HG02970 (cell line): ENCODE measurements at regions not wholly inside any gene's neighbourhood (a gene's known extent, or its start where the extent isn't known, plus 50 kb on each side); places are given as distances from the start of the nearest gene placed in this dataset.

ENCODE experiments used
- ATAC-seq: cut with Tn5 transposase; IDR thresholded peaks from one replicate; pipeline ENCODE4 v1.9.1; 2021; ENCODE audit warnings: mild to moderate bottlenecking, moderate library complexity, moderate number of reproducible peaks; ENCODE audit not compliant: unreplicated experiment, low FRiP score

DNA sequence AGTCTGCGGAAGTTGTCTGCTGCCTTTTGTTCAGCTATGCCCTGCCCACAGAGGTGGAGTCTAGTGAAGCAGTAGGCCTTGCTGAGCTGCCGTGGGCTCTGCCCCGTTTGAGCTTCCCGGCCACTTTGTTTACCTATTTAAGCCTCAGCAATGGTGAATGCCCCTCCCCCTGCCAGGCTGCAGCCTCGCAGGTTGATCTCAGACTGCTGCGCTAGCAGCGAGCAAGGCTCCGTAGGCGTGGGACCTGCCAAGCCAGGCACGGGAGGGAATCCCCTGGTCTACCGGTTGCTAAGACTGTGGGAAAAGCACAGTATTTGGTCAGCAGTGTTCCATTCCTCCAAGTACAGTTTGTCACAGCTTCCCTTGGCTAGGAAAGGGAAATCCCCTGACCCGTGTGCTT is 143.6 kb downstream of the DYRK2 start:
- no peak for ATAC-seq

DNA sequence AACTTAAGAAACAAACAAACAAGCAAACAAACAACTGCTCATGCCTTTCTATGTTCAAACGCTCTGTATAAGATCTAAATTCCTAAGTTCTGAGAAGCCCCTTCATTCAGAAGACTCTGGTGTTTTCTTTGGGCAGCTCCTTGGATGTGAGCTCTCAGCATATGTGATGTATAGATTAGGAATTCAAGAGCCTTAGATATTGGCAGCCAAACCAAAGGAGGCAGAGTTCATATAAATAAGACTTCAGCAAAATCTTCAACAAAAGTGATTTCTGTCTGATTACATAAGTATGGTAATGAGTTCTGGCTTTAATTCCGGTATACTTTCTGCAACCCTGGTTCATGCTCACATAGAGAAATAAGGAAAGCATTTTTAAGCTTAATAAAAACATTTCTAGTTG is 145.6 kb downstream of the DYRK2 start:
- no peak for ATAC-seq

DNA sequence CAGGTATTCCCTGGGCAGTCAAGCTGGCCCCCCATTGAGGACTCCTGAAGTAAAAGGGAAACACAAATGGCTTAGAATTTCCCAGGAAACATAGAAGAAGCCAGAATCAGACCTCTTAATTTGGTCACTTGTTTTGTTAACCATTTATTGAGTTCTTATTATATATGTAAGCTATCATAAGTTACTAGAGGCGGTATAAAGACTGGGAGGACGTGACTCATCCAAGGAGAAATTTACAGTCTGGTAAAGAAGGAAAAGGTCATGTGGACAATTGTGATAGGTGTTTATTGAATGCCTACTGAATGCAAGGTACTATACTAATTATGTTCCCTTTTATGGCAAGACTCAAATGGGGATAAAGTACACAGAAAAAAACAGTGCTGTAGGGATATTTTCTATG is 146.7 kb downstream of the DYRK2 start:
- ATAC-seq = no peak

DNA sequence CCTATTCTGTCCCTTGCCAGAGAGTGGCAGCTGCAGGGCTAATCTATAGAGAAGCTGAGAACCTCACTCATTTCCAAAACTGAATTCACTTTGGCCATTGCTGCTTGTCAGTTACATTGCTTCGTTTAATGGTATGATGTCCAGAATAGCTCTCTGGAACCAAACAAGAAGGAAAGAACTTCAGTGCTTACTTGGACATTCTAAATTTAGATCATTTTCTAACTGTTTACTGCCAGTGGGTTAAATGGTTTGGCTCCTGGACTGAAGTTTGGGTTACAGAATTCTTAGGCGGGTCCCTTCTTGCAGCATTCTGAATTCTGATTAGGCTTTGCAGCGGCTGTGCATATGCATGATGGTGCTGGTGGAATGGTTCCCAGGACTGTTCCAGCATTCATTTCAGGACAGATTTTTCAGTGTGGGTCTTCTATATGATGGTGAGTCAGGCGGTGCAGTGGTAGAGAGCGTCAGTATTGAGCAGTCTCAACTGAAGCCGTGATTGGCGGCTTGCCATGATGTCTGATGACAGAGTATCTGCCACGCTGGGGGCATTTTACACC is 148.7 kb downstream of the DYRK2 start:
- ATAC-seq = no peak

DNA sequence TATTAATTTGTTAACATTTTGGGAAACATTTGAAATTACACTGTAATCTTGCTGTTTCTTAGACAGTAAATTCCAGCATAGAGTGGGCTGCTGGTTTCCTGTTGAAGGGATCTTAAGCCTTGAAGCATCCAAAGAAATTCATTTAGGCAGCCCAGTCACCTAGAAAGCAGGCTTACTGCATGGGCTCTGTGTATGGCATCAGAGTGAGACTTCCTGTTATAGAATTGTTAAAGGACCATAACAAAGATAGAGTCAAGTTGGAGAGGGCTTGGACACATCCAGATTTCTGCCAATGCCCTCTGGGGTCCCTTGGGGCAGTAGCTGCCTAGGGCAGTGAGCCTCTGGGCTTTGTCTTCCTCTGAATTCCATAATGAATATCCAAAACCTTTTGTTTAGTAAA is 149.2 kb downstream of the DYRK2 start:
- ATAC-seq = no peak

DNA sequence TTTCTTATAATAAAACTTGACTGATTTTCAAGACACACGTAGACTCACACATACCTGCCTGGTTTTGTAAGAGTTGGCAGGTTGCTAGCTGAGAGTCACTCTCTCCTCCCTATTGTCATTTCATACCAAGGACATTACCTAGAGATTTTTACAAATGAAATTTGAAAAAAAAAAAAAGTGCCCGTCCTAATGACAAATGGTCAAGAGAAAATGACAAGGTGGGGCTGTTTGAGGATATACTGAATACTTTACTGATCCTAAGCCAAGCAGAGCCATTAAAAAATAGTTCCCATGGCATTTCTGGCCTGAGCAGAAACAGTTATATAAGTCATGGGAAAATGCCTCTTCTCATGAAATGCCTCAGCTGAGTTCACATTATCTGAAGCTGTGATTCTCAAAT is 150.2 kb downstream of the DYRK2 start:
- ATAC-seq = no peak

DNA sequence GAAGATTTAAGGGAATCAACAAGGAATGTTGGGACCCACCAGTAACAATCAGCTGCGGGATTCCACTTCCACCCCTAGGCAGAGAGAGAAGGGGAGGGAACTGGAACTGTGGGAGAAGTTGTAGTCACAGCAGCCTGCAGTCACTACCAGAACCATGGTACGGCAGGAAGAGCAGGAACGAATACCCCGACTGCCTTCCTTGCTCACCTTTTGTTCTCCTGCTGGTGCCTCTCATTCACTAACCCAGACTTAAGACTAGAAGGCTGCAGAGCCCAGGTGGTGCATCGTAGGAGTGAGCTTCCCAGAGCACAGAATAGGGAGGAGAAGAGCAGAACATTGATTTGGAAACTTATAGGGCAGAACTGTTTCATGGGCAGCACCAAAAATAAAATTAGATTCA is 154.2 kb downstream of the DYRK2 start:
- ATAC-seq = no peak

DNA sequence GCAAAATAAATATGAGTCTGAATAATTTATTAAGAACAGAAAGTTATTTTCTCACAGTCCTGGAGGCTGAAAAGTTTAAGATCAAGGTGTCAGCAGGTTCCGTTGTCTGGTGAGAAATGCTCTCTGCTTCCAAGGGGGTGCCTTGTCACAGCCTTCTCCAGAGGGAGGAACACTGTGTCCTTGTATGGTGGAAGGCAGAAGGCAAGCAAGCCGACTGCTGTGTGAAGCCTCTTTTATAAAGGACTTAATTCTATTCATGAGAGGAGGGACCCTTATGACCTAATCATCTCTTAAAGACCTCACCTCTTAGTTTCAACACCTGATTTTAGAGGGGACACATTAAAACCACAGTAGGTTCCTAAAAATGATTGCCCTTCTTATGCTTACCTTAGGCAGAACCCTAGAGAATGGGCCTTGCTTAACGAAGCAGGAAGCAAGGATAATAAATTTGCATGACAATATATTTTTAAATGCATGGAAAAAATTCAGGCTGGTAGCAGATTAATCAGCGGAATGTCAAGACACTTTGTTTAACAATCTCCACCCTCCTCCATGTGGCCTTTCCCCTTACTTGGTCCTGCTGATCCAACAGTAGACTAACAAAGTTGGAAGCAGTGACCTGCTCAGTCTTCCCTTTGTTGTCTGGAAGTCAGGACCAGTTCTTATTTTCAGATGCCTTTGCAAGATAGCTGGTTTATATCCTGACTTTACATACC is 154.9 kb downstream of the DYRK2 start:
- ATAC-seq = no peak

DNA sequence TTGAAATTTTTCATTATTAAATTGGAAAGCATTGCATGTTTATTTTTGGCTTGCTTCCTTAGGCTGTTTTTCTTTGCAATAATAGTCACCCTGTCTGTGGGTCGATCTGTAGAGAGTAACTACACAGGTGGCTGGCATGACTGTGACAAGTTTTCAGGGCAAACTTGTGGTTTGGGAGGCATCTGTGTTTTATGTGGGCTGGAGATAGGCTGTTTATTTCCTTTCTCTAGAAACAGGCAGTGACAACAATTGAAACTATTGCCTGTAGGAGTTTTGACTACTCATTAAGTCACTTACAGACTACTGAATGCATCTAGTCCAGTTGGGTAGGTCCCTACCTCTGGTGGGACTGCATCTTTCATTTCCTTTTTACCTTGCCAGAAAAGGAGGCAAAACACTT is 155.6 kb downstream of the DYRK2 start:
- ATAC-seq = no peak

DNA sequence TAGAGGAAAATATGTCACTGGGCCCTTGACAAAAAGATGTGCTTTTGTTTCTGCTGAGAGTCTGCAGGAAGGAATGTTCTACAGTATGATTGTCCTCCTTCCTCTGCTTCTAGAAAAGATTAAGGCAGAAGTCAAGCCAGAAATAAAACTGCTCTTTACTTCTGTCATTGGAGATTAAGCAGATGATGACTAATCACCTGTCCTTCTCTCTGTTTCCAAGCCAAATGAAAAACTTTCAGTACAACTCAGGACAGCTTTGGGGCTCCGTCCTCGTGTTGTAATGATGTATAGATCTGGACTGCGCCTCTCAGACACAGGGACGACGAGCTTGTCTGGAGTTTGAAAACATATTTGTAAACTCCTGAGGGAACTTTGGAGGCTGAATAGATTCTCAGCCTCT is 159.3 kb downstream of the DYRK2 start:
- no peak for ATAC-seq

DNA sequence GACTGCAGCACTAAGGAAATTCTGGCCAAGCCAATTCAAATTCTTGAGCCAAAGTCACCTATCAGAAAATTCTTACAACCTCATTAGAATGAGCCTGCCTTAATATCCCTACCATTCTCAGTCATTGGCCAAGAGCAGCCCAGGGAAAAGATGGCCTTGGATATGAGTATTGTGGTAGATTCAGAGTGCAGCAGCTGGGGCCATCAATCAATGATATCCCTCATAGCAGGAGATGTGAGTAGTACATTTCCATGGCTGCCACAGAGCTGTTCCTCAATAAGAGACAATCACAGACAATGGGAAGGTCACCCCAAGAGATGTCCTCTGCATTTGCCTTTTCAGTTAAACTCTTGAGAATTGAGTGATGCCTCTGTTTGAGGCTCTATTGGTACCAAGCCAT is 161.6 kb downstream of the DYRK2 start:
- no peak for ATAC-seq

DNA sequence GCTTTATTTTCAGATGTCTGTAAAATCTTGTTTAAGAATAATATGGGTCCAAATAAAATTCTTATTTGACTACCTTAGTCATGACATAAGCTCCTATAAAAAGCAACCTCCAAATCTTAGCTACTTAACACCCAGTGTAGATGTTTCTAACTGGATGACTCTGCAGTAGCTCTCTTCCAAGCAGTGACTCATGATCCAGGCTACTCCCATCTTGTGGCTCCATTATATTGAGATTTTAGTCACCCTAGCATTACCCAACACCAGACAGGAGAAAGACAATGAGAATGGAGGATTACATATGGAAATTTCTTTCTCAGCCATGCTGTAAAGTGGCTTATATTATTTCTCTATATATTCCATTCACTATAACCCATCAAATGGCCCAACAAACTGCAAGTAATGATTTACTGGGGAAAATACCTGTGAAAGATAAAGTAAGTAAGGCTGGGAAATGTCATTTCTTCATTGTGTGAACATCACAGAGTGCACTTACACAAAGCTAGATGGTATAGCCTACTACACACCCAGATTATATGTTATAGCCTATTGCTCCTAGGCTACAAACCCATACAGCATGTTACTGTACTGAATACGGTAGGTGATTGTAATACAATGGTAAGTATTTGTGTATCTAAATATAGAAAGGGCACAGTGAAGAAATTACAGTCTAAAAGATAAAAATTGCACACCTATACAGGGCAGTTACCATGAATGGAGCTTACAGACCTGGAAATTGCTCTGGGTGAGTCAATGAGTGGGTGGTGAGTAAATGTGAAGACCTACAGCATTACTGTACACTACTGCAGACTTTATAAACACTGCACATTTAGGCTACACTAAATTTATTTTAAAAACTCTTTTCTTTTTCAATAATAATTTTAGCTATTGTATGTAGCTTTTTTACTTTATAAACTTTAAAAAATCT is 163.2 kb downstream of the DYRK2 start:
- ATAC-seq = no peak

DNA sequence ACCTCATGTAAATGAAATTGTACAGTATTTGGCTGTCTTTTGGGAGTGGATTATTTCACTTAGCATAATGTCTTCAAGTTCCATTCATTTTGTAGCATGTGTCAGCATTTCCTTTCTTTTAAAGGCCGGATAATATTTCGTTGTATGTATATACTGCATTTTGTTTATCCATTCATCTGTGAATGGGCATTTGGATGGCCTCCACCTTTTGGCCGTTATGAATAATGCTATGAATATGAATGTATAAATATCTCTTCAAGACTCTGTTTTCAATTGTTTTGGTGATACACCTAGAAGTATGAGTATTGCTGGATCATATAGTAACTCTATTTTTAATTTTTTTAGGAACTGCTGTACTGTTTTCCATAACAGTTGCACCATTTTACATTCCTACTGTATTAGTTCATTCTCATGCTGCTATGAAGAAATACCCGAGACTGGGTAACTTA is 164.9 kb downstream of the DYRK2 start:
- no peak for ATAC-seq

DNA sequence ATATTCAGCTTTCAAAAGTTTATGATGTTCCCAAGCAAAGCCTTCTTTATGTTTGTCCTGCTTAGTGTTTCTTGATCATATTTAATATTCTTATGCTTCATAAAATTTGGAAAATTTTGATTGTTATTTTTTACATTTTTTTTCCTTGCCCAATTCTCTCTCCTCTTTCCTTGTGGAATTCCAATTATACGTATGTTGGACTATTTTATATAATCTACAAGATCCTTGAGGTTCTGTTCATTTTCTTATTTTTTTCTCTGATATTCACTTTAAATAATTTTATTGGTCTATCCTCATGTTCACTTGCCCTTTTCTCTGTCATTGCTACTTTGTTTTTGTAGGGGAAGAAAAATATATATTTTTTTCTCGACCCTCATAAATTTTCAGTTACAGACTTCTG is 167.7 kb downstream of the DYRK2 start:
- ATAC-seq = no peak

DNA sequence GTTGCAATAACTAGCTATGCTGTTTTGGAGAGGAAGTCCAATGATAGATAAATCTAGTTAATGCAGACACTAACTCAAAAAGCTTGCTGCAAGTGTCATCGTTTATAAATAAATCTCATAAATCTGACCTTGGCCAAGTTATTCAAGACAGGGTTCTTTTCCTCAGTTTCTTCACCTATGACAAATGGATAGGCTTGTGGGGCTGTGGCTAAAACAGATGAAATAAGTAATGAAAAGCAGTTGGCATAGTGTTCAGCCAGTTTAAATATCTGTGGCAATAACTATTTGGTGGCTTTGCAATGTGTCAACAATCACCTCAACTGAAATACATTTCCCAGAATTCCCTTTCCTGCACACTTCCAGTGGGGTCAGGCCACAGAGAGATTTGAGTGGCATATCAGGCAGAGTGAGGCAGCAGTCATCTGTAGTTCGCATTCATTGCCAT is 169.9 kb downstream of the DYRK2 start:
- no peak for ATAC-seq

DNA sequence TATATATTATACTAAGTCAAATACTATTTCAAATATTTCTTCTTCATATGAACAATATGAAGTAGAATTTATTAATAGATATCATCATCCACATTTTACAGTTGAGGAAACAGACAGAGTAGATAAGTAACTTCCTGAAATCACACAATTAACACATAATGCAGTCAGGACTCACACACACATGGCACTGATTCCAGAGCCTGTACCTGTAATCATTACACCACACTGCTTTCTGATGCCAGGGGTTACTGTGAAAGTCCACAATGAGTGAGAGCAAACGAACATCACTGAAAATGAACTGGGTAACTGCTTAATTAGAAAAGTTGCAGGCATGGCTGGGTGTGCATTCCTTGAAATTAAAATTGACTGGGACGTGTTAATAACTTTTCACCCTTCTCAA is 169.3 kb upstream of the IFNG-AS1 start:
- no peak for ATAC-seq

DNA sequence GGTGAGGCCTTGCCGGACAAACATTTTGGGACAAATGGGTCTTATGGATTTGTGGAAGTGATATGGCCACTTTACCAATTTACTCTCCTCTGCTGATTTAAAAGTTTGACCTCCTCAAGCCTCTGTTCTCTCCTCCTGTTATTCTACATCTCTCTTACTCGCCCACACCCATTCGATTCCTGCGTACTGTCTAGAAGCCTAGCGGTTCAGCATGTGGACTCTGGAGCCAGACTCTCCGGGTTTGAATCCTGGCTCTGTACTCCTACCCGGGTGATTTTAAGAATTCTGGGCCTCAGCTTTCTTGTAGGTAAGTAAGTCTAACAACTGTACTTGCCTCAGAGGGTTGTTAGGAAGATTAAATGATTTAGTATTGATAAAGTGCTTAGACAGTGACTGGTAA is 168.6 kb upstream of the IFNG-AS1 start:
- ATAC-seq = no peak

DNA sequence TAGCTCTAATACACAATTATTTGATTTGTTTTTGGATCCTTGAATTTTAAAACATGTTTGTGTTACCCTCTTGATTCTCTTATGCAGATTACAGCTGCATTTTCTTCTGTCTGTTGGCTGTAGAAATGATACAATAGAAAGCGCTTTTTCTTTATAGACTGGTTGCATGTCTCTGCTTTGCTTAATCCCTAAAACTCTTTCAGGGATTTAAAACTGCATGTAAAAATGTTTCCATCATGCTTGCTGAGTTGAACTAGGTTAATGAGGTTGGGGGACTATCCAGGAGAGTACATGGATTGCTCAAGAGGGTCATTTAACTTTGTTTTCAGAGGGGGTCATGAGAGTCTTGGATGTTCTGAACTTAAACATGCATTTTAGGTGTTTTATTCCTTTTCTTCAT is 166.4 kb upstream of the IFNG-AS1 start:
- no peak for ATAC-seq

DNA sequence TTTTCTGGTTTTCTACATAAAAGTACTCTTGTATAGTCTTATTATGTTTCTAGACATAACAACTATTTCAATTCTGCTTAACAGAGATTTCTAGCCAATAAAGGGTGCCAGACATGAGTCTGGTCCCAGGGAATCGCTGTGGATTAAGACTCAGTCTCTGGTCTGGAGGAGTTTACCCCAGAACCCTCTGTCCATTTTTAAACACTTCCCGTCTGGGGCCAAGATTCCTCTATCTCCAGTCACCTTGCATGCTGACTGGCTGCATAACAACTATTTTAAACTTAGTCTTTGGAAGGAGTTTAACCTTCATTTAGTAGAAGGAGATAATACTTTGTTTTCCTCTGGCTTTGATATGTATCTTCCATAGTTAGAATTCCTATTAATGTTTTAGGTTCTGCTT is 163.1 kb upstream of the IFNG-AS1 start:
- no peak for ATAC-seq

DNA sequence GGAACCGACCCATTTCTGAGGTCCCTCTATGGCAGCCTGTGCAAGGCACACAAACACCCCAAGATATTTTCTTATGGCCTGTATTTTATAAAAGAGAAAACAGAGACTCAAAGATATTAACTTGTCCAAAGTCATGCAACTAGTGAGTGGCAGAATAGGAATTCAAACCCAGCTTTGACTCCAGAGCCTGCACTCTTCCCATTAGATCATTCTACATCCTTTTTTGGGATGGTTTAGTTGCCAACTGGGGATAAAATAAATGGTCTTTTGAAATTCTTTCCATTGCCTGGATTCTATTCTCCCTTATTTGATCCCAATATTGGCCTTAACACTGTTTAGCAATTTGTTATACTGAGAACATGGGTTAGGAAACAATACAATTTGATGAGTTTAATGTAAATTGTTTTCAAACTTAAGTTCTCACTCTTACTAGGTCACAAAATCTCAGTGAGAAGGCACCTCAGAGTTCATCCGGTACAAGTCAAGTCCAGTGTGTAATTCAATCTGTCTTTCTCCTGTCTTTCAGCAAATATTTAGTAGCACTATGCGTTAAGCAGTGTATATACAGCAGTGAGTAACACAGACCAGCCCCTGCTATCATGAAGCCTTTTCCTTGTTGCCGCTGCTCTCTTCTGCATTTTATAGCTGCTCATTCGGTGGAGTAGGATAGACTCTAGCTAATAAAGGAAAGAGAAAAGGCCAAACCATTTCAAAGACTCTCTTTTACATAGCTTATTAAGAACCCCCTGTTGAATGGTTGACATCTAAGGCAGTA is 162.1 kb upstream of the IFNG-AS1 start:
- no peak for ATAC-seq
